Neural cell (in vitro differentiated cells): ENCODE measurements at regions not wholly inside any gene's neighbourhood (a gene's known extent, or its start where the extent isn't known, plus 50 kb on each side); places are given as distances from the start of the nearest gene placed in this dataset.

Experiments
- H2AFZ ChIP-seq: fragments of 200-600, 300-800 bp; sonication (generic), shearing (Covaris generic); 2 replicates; pipeline ENCODE4 v1.6.0; 2014; ENCODE audit warnings: low read depth, mild to moderate bottlenecking, antibody characterized with exemption, low read length, moderate library complexity
- H3F3A ChIP-seq: fragments of 200-600 bp; shearing (Covaris generic); 2 replicates; pipeline ENCODE4 v1.6.1; 2016; ENCODE audit warnings: mild to moderate bottlenecking, moderate library complexity, mixed read lengths, antibody characterized with exemption, low read length; ENCODE audit not compliant: insufficient read depth, poor library complexity, severe bottlenecking
- H3K27ac ChIP-seq: fragments of 200-600, 300-800 bp; sonication (generic), shearing (Covaris generic); 2 replicates; pipeline ENCODE4 v1.5.1; 2014; ENCODE audit warnings: mild to moderate bottlenecking, low read length, moderate library complexity
- H3K27me3 ChIP-seq: fragments of 300-800, 200-600 bp; sonication (generic), shearing (Covaris generic); 2 replicates; pipeline ENCODE4 v1.6.0; 2014; ENCODE audit warnings: mild to moderate bottlenecking, low read depth, low read length, moderate library complexity; ENCODE audit not compliant: insufficient read depth
- H3K36me3 ChIP-seq: fragments of 300-800, 200-600 bp; sonication (generic), shearing (Covaris generic); 2 replicates; pipeline ENCODE4 v1.5.1; 2014; ENCODE audit warnings: mild to moderate bottlenecking, antibody characterized with exemption, low read length, moderate library complexity; ENCODE audit not compliant: insufficient read depth
- H3K4me2 ChIP-seq: fragments of 300-800, 200-600 bp; sonication (generic), shearing (Covaris generic); 2 replicates; pipeline ENCODE4 v1.6.0; 2014; ENCODE audit warnings: mild to moderate bottlenecking, low read length
- H3K4me3 ChIP-seq: fragments of 300-800, 200-600 bp; sonication (generic), shearing (Covaris generic); 2 replicates; pipeline ENCODE4 v1.5.1; 2014; ENCODE audit warnings: mild to moderate bottlenecking, low read length, moderate library complexity
- H3K79me2 ChIP-seq: fragments of 200-600 bp; shearing (Covaris generic); replicated peaks from 2 replicates; pipeline ENCODE4 v1.6.0; 2014; ENCODE audit warnings: mild to moderate bottlenecking, low read length, moderate library complexity; ENCODE audit not compliant: insufficient read depth
- H3K9ac ChIP-seq: fragments of 300-800, 200-600 bp; sonication (generic), shearing (Covaris generic); 2 replicates; pipeline ENCODE4 v1.6.1; 2016; ENCODE audit warnings: mild to moderate bottlenecking, low read length, mixed read lengths
- H3K9me2 ChIP-seq: fragments of 200-600 bp; shearing (Covaris generic); 2 replicates; pipeline ENCODE4 v1.6.1; 2016; ENCODE audit warnings: mild to moderate bottlenecking, low read length, mixed read lengths; ENCODE audit not compliant: insufficient read depth
- H3K9me3 ChIP-seq: fragments of 200-600, 300-800 bp; sonication (generic), shearing (Covaris generic); 2 replicates; pipeline ENCODE4 v1.6.1; 2016; ENCODE audit warnings: mild to moderate bottlenecking, mixed run types, low read length, moderate library complexity, mixed read lengths
- H4K20me1 ChIP-seq: fragments of 200-600 bp; shearing (Covaris generic); 2 replicates; pipeline ENCODE4 v1.6.1; 2016; ENCODE audit warnings: mild to moderate bottlenecking, mixed run types; ENCODE audit not compliant: insufficient read depth
- EP300 ChIP-seq: fragments of 450-650 bp; conservative IDR thresholded peaks from 2 replicates; pipeline ENCODE4 v1.6.1; 2014; ENCODE audit warnings: antibody characterized with exemption, mild to moderate bottlenecking, moderate library complexity; ENCODE audit not compliant: poor library complexity, severe bottlenecking
- EZH2 ChIP-seq: fragments of 200-600, 300-800 bp; shearing (Covaris generic), sonication (generic); IDR thresholded peaks from 2 replicates; pipeline ENCODE4 v1.6.1; 2014; ENCODE audit warnings: antibody characterized with exemption, low read length, borderline replicate concordance, mild to moderate bottlenecking; ENCODE audit not compliant: insufficient read depth, poor library complexity, severe bottlenecking
- MXI1 ChIP-seq: fragments of 450-650 bp; conservative IDR thresholded peaks from 2 replicates; pipeline ENCODE4 v1.6.1; 2014; ENCODE audit warnings: antibody characterized with exemption, mild to moderate bottlenecking; ENCODE audit not compliant: poor library complexity, severe bottlenecking
- POLR2AphosphoS5 ChIP-seq: IDR thresholded peaks from 2 replicates; pipeline ENCODE4 v1.6.1; 2012
- RAD21 ChIP-seq: fragments of 450-650 bp; conservative IDR thresholded peaks from 2 replicates; pipeline ENCODE4 v1.6.1; 2014; ENCODE audit warnings: antibody characterized with exemption, mild to moderate bottlenecking, moderate library complexity
- SMC3 ChIP-seq: fragments of 450-650 bp; conservative IDR thresholded peaks from 2 replicates; pipeline ENCODE4 v1.6.1; 2014; ENCODE audit warnings: antibody characterized with exemption, mild to moderate bottlenecking, moderate library complexity; ENCODE audit not compliant: poor library complexity
- TAF1 ChIP-seq: IDR thresholded peaks from 2 replicates; pipeline ENCODE4 v1.6.1; 2012; ENCODE audit warnings: low read depth
- TF ChIP-seq, protein P1 (sequence below): IDR thresholded peaks from 2 replicates; pipeline ENCODE4 v1.6.1; 2012; ENCODE audit warnings: borderline replicate concordance
- TF ChIP-seq, protein P2 (sequence below): fragments of 450-650 bp; IDR thresholded peaks from 2 replicates; pipeline ENCODE4 v1.5.1; 2014; ENCODE audit warnings: antibody characterized with exemption, mild to moderate bottlenecking, moderate library complexity; ENCODE audit not compliant: poor library complexity, severe bottlenecking

GRCh38 chr12:116442304-116442703, 116.9 kb upstream of the MAP1LC3B2 start:
- H3K9ac ChIP-seq: no peak overlapping the region
- no peak overlapping the region for H3K4me3 ChIP-seq
- H3K9me3 ChIP-seq: no peaks in the 10 kb centered on the region
- TF ChIP-seq EZH2: no peak
- TF ChIP-seq EP300: no peak
- TF ChIP-seq RAD21: no peak
- TF ChIP-seq SMC3: no peak
- TF ChIP-seq, protein P1, sequence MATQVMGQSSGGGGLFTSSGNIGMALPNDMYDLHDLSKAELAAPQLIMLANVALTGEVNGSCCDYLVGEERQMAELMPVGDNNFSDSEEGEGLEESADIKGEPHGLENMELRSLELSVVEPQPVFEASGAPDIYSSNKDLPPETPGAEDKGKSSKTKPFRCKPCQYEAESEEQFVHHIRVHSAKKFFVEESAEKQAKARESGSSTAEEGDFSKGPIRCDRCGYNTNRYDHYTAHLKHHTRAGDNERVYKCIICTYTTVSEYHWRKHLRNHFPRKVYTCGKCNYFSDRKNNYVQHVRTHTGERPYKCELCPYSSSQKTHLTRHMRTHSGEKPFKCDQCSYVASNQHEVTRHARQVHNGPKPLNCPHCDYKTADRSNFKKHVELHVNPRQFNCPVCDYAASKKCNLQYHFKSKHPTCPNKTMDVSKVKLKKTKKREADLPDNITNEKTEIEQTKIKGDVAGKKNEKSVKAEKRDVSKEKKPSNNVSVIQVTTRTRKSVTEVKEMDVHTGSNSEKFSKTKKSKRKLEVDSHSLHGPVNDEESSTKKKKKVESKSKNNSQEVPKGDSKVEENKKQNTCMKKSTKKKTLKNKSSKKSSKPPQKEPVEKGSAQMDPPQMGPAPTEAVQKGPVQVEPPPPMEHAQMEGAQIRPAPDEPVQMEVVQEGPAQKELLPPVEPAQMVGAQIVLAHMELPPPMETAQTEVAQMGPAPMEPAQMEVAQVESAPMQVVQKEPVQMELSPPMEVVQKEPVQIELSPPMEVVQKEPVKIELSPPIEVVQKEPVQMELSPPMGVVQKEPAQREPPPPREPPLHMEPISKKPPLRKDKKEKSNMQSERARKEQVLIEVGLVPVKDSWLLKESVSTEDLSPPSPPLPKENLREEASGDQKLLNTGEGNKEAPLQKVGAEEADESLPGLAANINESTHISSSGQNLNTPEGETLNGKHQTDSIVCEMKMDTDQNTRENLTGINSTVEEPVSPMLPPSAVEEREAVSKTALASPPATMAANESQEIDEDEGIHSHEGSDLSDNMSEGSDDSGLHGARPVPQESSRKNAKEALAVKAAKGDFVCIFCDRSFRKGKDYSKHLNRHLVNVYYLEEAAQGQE: no peak
- TF ChIP-seq, protein P2, sequence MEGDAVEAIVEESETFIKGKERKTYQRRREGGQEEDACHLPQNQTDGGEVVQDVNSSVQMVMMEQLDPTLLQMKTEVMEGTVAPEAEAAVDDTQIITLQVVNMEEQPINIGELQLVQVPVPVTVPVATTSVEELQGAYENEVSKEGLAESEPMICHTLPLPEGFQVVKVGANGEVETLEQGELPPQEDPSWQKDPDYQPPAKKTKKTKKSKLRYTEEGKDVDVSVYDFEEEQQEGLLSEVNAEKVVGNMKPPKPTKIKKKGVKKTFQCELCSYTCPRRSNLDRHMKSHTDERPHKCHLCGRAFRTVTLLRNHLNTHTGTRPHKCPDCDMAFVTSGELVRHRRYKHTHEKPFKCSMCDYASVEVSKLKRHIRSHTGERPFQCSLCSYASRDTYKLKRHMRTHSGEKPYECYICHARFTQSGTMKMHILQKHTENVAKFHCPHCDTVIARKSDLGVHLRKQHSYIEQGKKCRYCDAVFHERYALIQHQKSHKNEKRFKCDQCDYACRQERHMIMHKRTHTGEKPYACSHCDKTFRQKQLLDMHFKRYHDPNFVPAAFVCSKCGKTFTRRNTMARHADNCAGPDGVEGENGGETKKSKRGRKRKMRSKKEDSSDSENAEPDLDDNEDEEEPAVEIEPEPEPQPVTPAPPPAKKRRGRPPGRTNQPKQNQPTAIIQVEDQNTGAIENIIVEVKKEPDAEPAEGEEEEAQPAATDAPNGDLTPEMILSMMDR: no peak
- TF ChIP-seq POLR2AphosphoS5: no peak
- no peak for TF ChIP-seq MXI1
- no peak for TF ChIP-seq TAF1
- H3K27ac ChIP-seq: no peak overlapping the region
- no peaks in the 10 kb centered on the region for H3K36me3 ChIP-seq
- H4K20me1 ChIP-seq: no peaks in the 10 kb centered on the region
- H2AFZ ChIP-seq: no peak overlapping the region
- no peaks in the 10 kb centered on the region for H3K27me3 ChIP-seq
- H3F3A ChIP-seq: no peaks in the 10 kb centered on the region
- H3K4me2 ChIP-seq: no peak overlapping the region
- no peaks in the 10 kb centered on the region for H3K9me2 ChIP-seq
- no peaks in the 10 kb centered on the region for H3K79me2 ChIP-seq

GRCh38 chr12:116442946-116443345, 116.2 kb upstream of the MAP1LC3B2 start:
- Histone ChIP-seq H3F3A (no peaks in the 10 kb centered on the region), H3K36me3 (no peaks in the 10 kb centered on the region), H3K4me3 (no peak overlapping the region), H3K79me2 (no peaks in the 10 kb centered on the region), H3K27me3 (no peaks in the 10 kb centered on the region), H3K27ac (no peak overlapping the region), H3K9me2 (no peaks in the 10 kb centered on the region), H3K9me3 (no peaks in the 10 kb centered on the region), H4K20me1 (no peaks in the 10 kb centered on the region), H3K4me2 (no peak overlapping the region), H3K9ac (no peak overlapping the region), H2AFZ (no peak overlapping the region)
- TF ChIP-seq EZH2 (no peak), SMC3 (no peak), EP300 (no peak), POLR2AphosphoS5 (no peak), TAF1 (no peak), MXI1 (no peak), RAD21 (no peak)
- TF ChIP-seq, protein P2: no peak
- TF ChIP-seq, protein P1: no peak
